ENCODE measurements at regions not wholly inside any gene's neighbourhood (a gene's known extent, or its start where the extent isn't known, plus 50 kb on each side); places are given as distances from the start of the nearest gene placed in this dataset.

GRCh38 chr1:4916610-4917009 lies 262.2 kb downstream of the AJAP1 start:
- no peak for TF ChIP-seq CTCF (IDR thresholded peaks at IDR 0.05)
- no peak for TF ChIP-seq POLR2A (IDR thresholded peaks at IDR 0.05)

Data from lower leg skin (tissue), 3 donors.